HAP-1 (cell line): ENCODE measurements at regions not wholly inside any gene's neighbourhood (a gene's known extent, or its start where the extent isn't known, plus 50 kb on each side); places are given as distances from the start of the nearest gene placed in this dataset.

Experiments used
- DNase-seq, 2 experiments: peaks; one replicate each; pipeline ENCODE4 v3.0.0-alpha.2; 2016 to 2020; ENCODE audit warnings: low spot score in 2 of 2
- H3K27me3 ChIP-seq: fragments of 250-450 bp; sonication (Bioruptor Pico); 2 replicates; pipeline ENCODE4 v1.5.1; 2020; ENCODE audit warnings: low read depth, mild to moderate bottlenecking, moderate library complexity
- H3K36me3 ChIP-seq: fragments of 250-450 bp; sonication (Bioruptor Pico); replicated peaks from 2 replicates; pipeline ENCODE4 v1.5.1; 2020; ENCODE audit warnings: mild to moderate bottlenecking
- H3K4me1 ChIP-seq: fragments of 250-450 bp; sonication (Bioruptor Pico); 2 replicates; pipeline ENCODE4 v1.5.1; 2020; ENCODE audit warnings: mild to moderate bottlenecking
- H3K4me3 ChIP-seq: fragments of 250-450 bp; sonication (Bioruptor Pico); 2 replicates; pipeline ENCODE4 v1.5.1; 2020; ENCODE audit warnings: mild to moderate bottlenecking, moderate library complexity
- H3K9me3 ChIP-seq: fragments of 250-450 bp; sonication (Bioruptor Pico); 2 replicates; pipeline ENCODE4 v1.5.1; 2020; ENCODE audit warnings: mild to moderate bottlenecking, moderate library complexity
- in situ Hi-C: fragments of 300-500 bp; cut with MboI; formaldehyde crosslinking; loops from 3 replicates; pipeline ENCODE4 v1.14.3; 2020; ENCODE audit warnings: low sequenced_read_pairs, inconsistent platforms, mixed read lengths

DNA sequence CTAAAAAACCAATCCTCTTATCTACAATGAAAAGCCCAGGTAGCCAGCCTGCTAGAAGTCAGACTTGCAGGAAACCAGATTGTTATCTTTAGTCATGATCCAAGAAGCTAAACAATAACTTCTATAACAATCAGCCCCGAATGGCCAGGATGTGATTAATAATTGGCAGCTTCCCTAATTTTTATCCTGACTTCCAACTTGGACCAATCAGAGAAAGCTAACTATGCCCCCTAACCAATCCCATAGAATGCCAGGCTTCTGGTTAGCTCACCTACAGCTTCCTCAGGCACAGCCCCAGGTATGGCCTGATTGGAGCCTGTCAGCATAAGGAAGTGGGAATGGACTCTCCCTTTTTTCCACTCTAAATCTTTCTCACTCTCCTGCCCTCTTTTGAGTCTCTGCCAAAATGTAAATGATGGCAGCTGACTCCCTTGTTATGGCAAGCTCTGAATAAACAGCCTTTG is 394.9 kb downstream of the DLEU7 start:
- Histone ChIP-seq H3K4me3 (no peak overlapping the region), H3K4me1 (peaks cover 9% of the 10 kb centered on the region), H3K36me3 (no peaks in the 10 kb centered on the region), H3K9me3 (no peaks in the 10 kb centered on the region), H3K27me3 (no peaks in the 10 kb centered on the region)
- in situ Hi-C loops: no loop called here
- DNase-seq: peak in 1 of 2 experiments; percentile 14

DNA sequence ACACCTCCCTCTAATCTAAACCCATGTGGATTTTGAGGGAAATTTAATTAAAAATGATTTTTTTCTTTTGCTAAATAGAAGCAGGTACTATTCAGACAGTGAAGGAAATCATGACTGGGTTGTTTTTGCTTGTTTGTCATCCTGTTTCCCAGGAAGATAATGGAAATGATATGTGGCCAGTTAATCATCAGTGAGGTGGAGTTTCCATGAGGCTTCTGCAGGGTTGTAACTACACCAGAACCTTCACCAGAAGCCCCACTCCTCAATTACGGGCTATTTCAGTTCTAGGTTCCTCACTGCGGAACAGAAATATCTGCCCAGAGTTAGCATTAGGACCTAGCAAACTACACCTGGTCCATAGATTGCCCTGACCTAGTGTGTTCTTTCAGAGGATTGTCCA is 394.0 kb downstream of the DLEU7 start:
- in situ Hi-C loops: no loop called here
- Histone ChIP-seq H3K9me3 (no peaks in the 10 kb centered on the region), H3K36me3 (no peaks in the 10 kb centered on the region), H3K4me3 (no peak overlapping the region), H3K27me3 (no peaks in the 10 kb centered on the region), H3K4me1 (peaks cover 9% of the 10 kb centered on the region)
- no peak for DNase-seq

DNA sequence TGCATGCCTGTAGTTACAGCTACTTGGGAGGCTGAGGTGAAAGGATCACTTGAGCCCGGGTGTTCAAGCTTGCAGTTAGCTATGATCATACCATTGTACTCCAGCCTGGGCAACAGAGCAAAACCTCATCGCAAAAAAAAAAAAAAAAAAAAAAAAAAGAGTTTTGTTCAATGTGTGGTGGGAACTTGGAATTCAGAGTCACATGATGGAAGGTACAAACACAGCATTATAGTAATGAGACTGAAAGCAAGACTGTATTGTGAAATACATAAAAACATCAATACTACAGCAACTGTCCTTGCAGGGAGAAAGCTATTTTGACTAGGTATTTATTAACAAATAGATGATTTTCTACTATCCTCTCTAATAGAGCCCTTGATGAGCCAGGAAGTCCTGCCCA is 393.2 kb downstream of the DLEU7 start:
- in situ Hi-C loops: no loop called here
- peaks cover 9% of the 10 kb centered on the region for H3K4me1 ChIP-seq
- H3K9me3 ChIP-seq: no peaks in the 10 kb centered on the region
- H3K36me3 ChIP-seq: no peaks in the 10 kb centered on the region
- no peaks in the 10 kb centered on the region for H3K27me3 ChIP-seq
- no peak overlapping the region for H3K4me3 ChIP-seq
- no peak for DNase-seq

DNA sequence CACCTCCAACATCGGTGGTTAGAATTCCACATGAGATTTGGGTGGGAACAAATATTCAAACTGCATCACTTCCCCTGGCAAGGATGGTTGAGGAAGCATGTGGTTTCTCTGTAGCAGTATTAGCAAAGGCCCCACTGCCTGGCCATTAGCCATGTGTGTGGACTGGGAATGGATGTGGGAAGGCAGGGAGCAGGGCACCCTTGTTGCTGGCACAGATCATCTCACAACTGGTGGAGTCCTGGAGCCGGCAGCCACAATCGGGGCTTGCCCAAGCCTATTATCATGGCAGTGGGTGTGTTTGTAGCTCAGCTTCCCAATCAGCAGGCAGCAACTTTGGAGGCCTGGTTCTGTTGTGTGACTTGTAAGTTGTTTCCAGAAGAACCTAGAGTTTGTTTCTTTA is 391.9 kb downstream of the DLEU7 start:
- Histone ChIP-seq H3K36me3 (no peaks in the 10 kb centered on the region), H3K4me3 (no peak overlapping the region), H3K4me1 (no peaks in the 10 kb centered on the region), H3K9me3 (no peaks in the 10 kb centered on the region), H3K27me3 (no peaks in the 10 kb centered on the region)
- in situ Hi-C loops: no loop called here
- DNase-seq: no peak

DNA sequence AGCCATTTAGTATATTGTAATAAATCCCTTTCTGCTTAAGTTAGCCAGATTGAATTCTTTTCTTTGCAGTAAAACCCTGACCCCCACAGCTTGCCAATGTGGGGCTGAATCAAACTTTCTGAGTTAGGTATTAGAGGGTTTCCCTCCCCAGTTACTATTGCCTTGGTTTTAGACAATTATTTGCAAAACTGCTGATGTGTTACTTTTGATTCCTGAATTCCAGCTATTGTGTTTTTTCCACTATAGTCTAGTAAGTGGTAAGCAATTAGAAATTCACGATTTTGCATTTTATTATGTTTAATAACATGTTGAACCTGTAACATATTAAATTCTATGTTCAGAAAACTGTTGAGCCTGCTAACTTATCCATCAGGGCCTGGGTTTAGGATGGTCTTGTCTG is 391.5 kb downstream of the DLEU7 start:
- no peaks in the 10 kb centered on the region for H3K36me3 ChIP-seq
- H3K4me1 ChIP-seq: no peaks in the 10 kb centered on the region
- DNase-seq: no peak
- no peaks in the 10 kb centered on the region for H3K9me3 ChIP-seq
- no peak overlapping the region for H3K4me3 ChIP-seq
- no peaks in the 10 kb centered on the region for H3K27me3 ChIP-seq
- in situ Hi-C loops: no loop called here

DNA sequence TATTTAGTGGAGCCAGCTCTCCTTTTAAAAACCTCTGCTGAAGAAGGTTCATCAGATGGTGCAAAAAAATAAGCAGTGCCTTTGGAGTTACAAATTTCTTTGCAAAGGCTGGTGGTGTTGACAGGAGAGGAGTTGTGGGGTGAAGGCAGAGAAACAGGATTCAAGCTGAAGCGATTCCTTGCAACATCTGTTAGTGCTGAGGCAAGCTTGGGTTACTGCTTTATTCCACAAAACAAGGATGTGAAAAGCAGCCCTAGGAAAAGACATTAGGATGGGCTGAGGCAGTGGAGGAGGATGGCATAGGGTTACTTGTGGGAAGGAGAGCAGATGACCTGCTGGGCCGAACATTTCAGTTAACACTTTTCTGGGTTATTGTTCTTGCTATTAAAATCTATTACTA is 390.7 kb downstream of the DLEU7 start:
- H3K4me3 ChIP-seq: no peak overlapping the region
- DNase-seq: no peak
- no peaks in the 10 kb centered on the region for H3K4me1 ChIP-seq
- in situ Hi-C loops: no loop called here
- no peaks in the 10 kb centered on the region for H3K36me3 ChIP-seq
- H3K9me3 ChIP-seq: no peaks in the 10 kb centered on the region
- H3K27me3 ChIP-seq: no peaks in the 10 kb centered on the region

DNA sequence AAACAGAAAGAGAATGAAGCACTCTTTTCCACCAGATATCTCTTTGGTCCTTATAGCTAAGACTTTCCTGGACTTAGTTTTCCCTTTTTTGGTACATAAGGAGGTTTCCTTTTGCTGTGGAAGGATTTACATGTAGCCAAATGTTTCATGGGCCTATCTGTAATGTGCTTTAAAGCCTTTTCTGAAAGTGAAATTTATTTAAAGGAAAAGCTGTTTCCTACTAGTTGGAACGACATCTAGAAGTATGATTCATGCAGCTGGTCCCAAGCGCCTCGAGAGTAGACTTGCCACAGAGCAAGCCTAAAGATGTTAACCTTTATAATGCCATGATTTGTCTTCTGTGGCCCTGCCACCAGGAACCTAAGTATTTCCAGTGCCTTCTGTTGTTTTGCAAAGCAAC is 390.3 kb downstream of the DLEU7 start:
- DNase-seq: no peak

DNA sequence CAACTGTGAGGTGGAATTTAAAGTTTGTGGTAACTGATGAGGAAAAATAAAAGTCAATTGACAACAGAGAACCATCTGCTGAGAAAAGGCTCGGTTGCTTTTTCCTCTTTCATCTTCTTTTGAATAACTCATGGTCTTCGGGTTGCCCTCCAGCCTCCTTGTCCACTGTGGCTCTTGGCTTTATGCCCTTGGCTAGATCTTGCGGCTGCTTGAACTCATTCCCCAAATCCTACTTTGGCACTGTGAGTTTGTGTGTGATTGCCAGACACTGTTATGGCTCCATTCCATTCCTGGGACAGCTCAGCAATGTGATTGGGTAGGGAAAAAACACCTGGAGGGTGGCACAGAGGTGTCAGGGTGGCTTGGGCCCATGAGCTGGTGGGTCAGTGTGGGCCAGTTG is 387.4 kb downstream of the DLEU7 start:
- Histone ChIP-seq H3K9me3 (no peaks in the 10 kb centered on the region), H3K4me3 (no peak overlapping the region), H3K4me1 (no peaks in the 10 kb centered on the region), H3K27me3 (no peaks in the 10 kb centered on the region), H3K36me3 (no peaks in the 10 kb centered on the region)
- in situ Hi-C loops: no loop called here
- DNase-seq: no peak

More for the DNA sequence above, 390.3 kb downstream of the DLEU7 start:
- H3K4me1 ChIP-seq: no peaks in the 10 kb centered on the region
- H3K27me3 ChIP-seq: no peaks in the 10 kb centered on the region
- H3K9me3 ChIP-seq: no peaks in the 10 kb centered on the region
- H3K36me3 ChIP-seq: no peaks in the 10 kb centered on the region
- no peak overlapping the region for H3K4me3 ChIP-seq
- in situ Hi-C loops: no loop called here

DNA sequence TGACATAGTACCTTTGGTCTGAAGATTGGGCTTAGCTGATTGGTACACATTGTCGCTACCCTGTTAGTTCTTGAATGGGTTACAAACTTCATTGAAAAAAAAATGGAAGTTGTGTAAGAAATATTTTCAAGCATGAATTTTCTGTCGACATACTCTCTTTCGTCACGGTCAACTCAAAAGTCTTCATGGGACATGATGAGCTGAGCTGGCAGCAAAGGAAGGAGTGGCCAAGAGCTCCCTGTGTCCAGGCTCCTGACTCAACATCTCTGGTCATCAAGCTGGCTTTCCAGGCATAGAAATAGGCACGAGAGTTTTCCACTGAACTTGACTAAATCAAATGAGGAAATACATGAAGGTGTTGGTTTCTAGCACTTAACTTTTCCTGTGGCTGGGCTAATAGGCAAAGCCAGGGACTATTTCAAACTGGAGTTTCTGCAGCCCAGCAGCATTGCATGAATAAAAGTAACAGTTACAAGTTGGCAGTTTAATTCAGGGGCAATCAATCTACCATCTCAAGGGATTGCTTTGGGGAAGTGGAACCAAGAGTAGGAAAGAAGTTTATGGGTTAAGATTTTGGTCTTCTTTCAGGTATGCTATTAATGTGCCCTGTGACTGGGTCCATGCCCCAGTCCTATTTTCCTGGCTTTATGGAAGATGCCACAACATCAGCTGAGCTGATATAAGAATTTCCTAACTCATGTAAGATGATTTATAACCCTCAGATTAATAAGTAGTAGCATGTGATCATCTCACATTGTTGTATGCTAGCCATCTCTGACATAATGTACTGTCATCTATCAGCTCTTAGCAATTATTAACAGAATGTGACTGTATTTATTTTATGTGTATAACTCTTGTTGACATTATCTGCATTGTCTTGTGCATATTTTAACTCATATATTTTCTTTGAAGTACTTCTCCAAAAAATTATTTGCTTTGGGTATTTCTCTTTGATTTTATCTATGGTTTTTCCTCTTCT is 385.8 kb downstream of the DLEU7 start:
- H3K4me3 ChIP-seq: no peak overlapping the region
- no peaks in the 10 kb centered on the region for H3K9me3 ChIP-seq
- H3K36me3 ChIP-seq: no peaks in the 10 kb centered on the region
- in situ Hi-C loops: no loop called here
- no peak for DNase-seq
- H3K27me3 ChIP-seq: no peaks in the 10 kb centered on the region
- no peaks in the 10 kb centered on the region for H3K4me1 ChIP-seq

DNA sequence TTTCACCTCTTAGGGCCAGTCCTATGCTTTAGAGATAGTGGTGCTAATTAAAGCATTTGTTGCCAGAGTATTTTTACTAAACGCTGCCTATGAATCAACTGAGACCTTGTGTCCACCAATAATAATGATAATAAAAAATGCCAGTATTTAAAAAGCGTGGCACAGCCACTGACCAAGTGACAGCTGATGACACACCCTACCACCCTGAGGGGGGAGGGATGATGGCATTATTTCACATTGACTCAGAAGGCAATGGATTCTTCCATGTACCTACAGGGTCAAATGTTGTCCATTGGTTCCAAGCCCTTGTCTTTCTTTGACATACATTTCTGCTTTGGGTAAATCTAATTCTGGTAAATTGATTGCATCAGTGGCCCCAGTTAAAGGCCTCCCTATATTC is 384.4 kb downstream of the DLEU7 start:
- Histone ChIP-seq H3K4me3 (no peak overlapping the region), H3K27me3 (no peaks in the 10 kb centered on the region), H3K36me3 (no peaks in the 10 kb centered on the region), H3K9me3 (no peaks in the 10 kb centered on the region), H3K4me1 (no peaks in the 10 kb centered on the region)
- in situ Hi-C loops: no loop called here
- DNase-seq: no peak

DNA sequence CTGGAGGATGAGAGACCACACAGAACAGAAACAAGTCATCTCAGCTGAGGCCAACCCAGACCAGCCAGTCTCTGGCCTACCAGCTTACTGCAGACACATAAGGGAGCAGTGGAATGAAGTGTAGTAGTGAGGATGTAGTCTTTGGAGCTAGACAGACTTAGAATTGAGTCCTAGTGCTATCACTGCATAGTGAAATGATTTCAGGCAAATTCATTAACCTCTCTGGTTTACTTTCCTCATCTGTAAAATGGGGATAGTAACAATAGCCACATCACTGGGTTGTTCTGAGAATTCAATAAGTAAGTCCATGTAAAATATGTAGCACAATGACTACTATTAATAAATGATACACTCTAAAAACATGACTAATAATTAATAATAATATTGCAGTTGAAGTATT is 383.8 kb downstream of the DLEU7 start:
- no peaks in the 10 kb centered on the region for H3K9me3 ChIP-seq
- H3K36me3 ChIP-seq: no peaks in the 10 kb centered on the region
- H3K27me3 ChIP-seq: no peaks in the 10 kb centered on the region
- in situ Hi-C loops: no loop called here
- no peak overlapping the region for H3K4me3 ChIP-seq
- H3K4me1 ChIP-seq: no peaks in the 10 kb centered on the region
- DNase-seq: no peak

DNA sequence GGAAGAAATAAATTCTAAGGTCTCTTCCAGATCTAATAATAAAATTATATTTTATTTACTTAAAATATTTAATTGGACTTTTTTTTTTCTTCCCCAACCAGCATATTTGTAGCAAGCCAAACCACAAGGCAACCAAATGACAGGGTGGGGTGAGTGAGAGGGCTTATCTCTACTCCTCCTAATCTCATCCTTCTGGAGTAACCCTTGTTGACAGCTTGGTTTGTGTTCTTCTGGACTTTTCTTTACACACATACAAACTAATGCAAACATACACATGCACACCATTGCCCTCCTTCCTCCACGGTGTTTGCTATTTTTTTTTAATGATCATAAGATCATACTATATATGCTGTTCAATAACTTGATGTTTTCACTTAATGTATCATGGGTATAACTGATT is 383.1 kb downstream of the DLEU7 start:
- in situ Hi-C loops: no loop called here
- no peak for DNase-seq
- H3K36me3 ChIP-seq: no peaks in the 10 kb centered on the region
- no peak overlapping the region for H3K4me3 ChIP-seq
- no peaks in the 10 kb centered on the region for H3K9me3 ChIP-seq
- no peaks in the 10 kb centered on the region for H3K27me3 ChIP-seq
- H3K4me1 ChIP-seq: no peaks in the 10 kb centered on the region

DNA sequence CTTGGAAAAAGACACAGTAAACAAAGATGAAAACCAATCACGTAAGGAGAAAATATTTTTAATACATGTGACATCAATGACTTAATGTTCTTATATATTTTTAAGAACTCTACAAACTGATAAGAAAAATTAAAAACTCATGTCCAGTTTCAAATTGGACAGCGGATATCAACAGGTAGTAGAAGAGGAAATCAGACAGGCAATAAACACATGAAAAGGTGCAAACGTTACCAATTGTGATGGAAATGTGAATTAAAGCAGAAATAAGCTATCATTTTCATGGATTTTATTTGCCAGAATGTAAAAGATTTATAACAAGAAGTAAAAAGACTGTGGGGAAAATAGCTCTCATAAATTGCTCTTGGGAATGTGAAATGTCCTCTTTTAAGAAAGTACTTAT is 382.3 kb downstream of the DLEU7 start:
- DNase-seq: no peak
- Histone ChIP-seq H3K4me3 (no peak overlapping the region), H3K27me3 (no peaks in the 10 kb centered on the region), H3K4me1 (no peaks in the 10 kb centered on the region), H3K9me3 (no peaks in the 10 kb centered on the region), H3K36me3 (no peaks in the 10 kb centered on the region)
- in situ Hi-C loops: no loop called here

DNA sequence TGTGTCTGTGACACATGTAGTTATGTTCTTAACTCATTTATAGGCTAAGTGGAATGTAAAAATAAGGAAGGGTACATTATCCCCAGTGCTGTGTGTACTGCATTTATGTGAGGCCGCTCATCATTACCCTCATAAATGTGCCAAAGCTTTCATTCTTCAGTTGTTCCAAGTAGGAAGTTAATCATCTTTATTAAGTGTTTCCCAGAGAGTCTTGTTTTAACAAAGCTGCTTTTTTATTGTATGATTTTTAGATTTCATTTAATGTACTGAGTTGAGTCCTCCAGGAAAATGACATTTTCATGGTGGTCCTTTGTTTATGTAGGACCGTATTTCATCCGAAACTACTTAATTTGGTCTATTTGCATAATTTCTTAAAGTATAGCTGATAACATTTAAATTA is 379.8 kb downstream of the DLEU7 start:
- Histone ChIP-seq H3K4me3 (no peak overlapping the region), H3K36me3 (no peaks in the 10 kb centered on the region), H3K9me3 (no peaks in the 10 kb centered on the region), H3K27me3 (no peaks in the 10 kb centered on the region), H3K4me1 (no peaks in the 10 kb centered on the region)
- no peak for DNase-seq
- in situ Hi-C loops: no loop called here
